ENCODE measurements at regions not wholly inside any gene's neighbourhood (a gene's known extent, or its start where the extent isn't known, plus 50 kb on each side); places are given as distances from the start of the nearest gene placed in this dataset.
"Not testable (repeated sequence)": the region's sequence is repeated elsewhere in the genome, so short reads cannot be mapped to it uniquely, and the experiment has no call there.

GRCh38 chr2:48043131-48043700 is 136.9 kb upstream of the FBXO11 start:
- TF ChIP-seq CTCF (conservative IDR thresholded peaks at IDR 0.05; ENCODE audit: low read depth, low read length), result no peak
- DNase-seq (ENCODE audit: low read depth), result no peak
- no peak overlapping the region for H3K4me3 ChIP-seq (ENCODE audit: low read length)

GRCh38 chr2:48043746-48044145 is 137.4 kb upstream of the FBXO11 start:
- no peak for TF ChIP-seq CTCF (conservative IDR thresholded peaks at IDR 0.05; ENCODE audit: low read depth, low read length)
- DNase-seq (ENCODE audit: low read depth), result no peak
- no peak overlapping the region for H3K4me3 ChIP-seq (ENCODE audit: low read length)

GRCh38 chr2:48045613-48046012 is 139.3 kb upstream of the FBXO11 start:
- no peak overlapping the region for H3K4me3 ChIP-seq (ENCODE audit: low read length)
- no peak for TF ChIP-seq CTCF (conservative IDR thresholded peaks at IDR 0.05; ENCODE audit: low read depth, low read length)
- no peak for DNase-seq (ENCODE audit: low read depth)

- no peak for TF ChIP-seq CTCF (conservative IDR thresholded peaks at IDR 0.05; ENCODE audit: low read depth, low read length)
- DNase-seq (ENCODE audit: low read depth), result no peak
- no peak overlapping the region for H3K4me3 ChIP-seq (ENCODE audit: low read length)
Observed at GRCh38 chr2:48048476-48049171, 142.3 kb upstream of the FBXO11 start.

GRCh38 chr2:48049371-48049770 is 143.1 kb upstream of the FBXO11 start:
- TF ChIP-seq CTCF (conservative IDR thresholded peaks at IDR 0.05; ENCODE audit: low read depth, low read length), result no peak
- no peak for DNase-seq (ENCODE audit: low read depth)
- H3K4me3 ChIP-seq (ENCODE audit: low read length), result no peak overlapping the region

- TF ChIP-seq CTCF (conservative IDR thresholded peaks at IDR 0.05; ENCODE audit: low read depth, low read length), result no peak
- DNase-seq (ENCODE audit: low read depth), result no peak
- H3K4me3 ChIP-seq (ENCODE audit: low read length), result no peak overlapping the region
Observed at GRCh38 chr2:48050711-48051110, 144.4 kb upstream of the FBXO11 start.

- DNase-seq (ENCODE audit: low read depth), result no peak
- TF ChIP-seq CTCF (conservative IDR thresholded peaks at IDR 0.05; ENCODE audit: low read depth, low read length), result no peak
- no peak overlapping the region for H3K4me3 ChIP-seq (ENCODE audit: low read length)
Observed at GRCh38 chr2:48059975-48060374, 153.7 kb upstream of the FBXO11 start.

- H3K4me3 ChIP-seq (ENCODE audit: low read length); DNase-seq (ENCODE audit: low read depth): not testable (repeated sequence)
Observed at GRCh38 chr2:48061656-48062055, 155.4 kb upstream of the FBXO11 start.

All from retinal pigment epithelial cell (primary cell).